SU-DHL-6 (cell line): ENCODE measurements at regions not wholly inside any gene's neighbourhood (a gene's known extent, or its start where the extent isn't known, plus 50 kb on each side); places are given as distances from the start of the nearest gene placed in this dataset.

ENCODE experiments used
- H2AFZ ChIP-seq: fragments of 200-600 bp; sonication (generic); 2 replicates; pipeline ENCODE4 v1.6.1; 2014; ENCODE audit warnings: low read depth, mild to moderate bottlenecking, moderate library complexity, mixed read lengths, antibody characterized with exemption, low read length; ENCODE audit not compliant: severe bottlenecking
- H3F3A ChIP-seq: fragments of 200-600 bp; shearing (Covaris generic); 2 replicates; pipeline ENCODE4 v1.6.0; 2016; ENCODE audit warnings: antibody characterized with exemption, mild to moderate bottlenecking; ENCODE audit not compliant: insufficient read depth
- H3K27ac ChIP-seq: fragments of 200-600 bp; sonication (generic); 2 replicates; pipeline ENCODE4 v1.5.1; 2016; ENCODE audit warnings: low read depth, mild to moderate bottlenecking, low read length, moderate library complexity, mixed read lengths
- H3K27me3 ChIP-seq: fragments of 200-600 bp; sonication (generic), shearing (Covaris generic); 2 replicates; pipeline ENCODE4 v1.6.0; 2014; ENCODE audit warnings: mild to moderate bottlenecking, low read length
- H3K36me3 ChIP-seq: fragments of 200-600 bp; sonication (generic); 2 replicates; pipeline ENCODE4 v1.6.1; 2014; ENCODE audit warnings: mild to moderate bottlenecking, low read length, mixed read lengths
- H3K4me2 ChIP-seq: fragments of 300-600, 200-600 bp; shearing (Covaris generic), sonication (generic); 2 replicates; pipeline ENCODE4 v1.6.0; 2014; ENCODE audit warnings: low read length, low read depth, mild to moderate bottlenecking; ENCODE audit not compliant: poor library complexity, severe bottlenecking
- H3K4me3 ChIP-seq: fragments of 200-600 bp; sonication (generic); 2 replicates; pipeline ENCODE4 v1.5.1; 2014; ENCODE audit warnings: antibody characterized with exemption, low read length, mild to moderate bottlenecking, mixed read lengths; ENCODE audit not compliant: insufficient read depth, poor library complexity, severe bottlenecking
- H3K79me2 ChIP-seq: fragments of 200-600 bp; sonication (generic); 2 replicates; pipeline ENCODE4 v1.6.1; 2014; ENCODE audit warnings: mild to moderate bottlenecking, low read length, moderate library complexity; ENCODE audit not compliant: insufficient read depth
- H3K9ac ChIP-seq: fragments of 200-600 bp; sonication (generic); 2 replicates; pipeline ENCODE4 v1.7.0; 2014; ENCODE audit warnings: mild to moderate bottlenecking, low read length
- H3K9me2 ChIP-seq: fragments of 200-600 bp; sonication (generic); replicated peaks from 2 replicates; pipeline ENCODE4 v1.6.1; 2014; ENCODE audit warnings: low read length; ENCODE audit not compliant: insufficient read depth
- H3K9me3 ChIP-seq: fragments of 200-600 bp; sonication (generic); 2 replicates; pipeline ENCODE4 v1.6.1; 2014; ENCODE audit warnings: low read length, mixed read lengths; ENCODE audit not compliant: insufficient read depth
- H4K20me1 ChIP-seq: fragments of 200-600 bp; sonication (generic); 2 replicates; pipeline ENCODE4 v1.6.1; 2014; ENCODE audit warnings: low read depth, mild to moderate bottlenecking, antibody characterized with exemption, low read length, moderate library complexity, mixed read lengths
- EZH2phosphoT487 ChIP-seq: fragments of 200-600 bp; sonication (generic), shearing (Covaris generic); conservative IDR thresholded peaks from 2 replicates; pipeline ENCODE4 v1.6.1; 2018; ENCODE audit warnings: mild to moderate bottlenecking, antibody characterized with exemption, low read length, moderate library complexity, mixed read lengths
- TF ChIP-seq, protein P1 (sequence below): fragments of 200-600 bp; sonication (generic); IDR thresholded peaks from one replicate; pipeline ENCODE4 v1.5.1; 2017; ENCODE audit warnings: antibody characterized with exemption, mild to moderate bottlenecking, low read length, moderate library complexity; ENCODE audit not compliant: insufficient read depth, poor library complexity, severe bottlenecking

DNA sequence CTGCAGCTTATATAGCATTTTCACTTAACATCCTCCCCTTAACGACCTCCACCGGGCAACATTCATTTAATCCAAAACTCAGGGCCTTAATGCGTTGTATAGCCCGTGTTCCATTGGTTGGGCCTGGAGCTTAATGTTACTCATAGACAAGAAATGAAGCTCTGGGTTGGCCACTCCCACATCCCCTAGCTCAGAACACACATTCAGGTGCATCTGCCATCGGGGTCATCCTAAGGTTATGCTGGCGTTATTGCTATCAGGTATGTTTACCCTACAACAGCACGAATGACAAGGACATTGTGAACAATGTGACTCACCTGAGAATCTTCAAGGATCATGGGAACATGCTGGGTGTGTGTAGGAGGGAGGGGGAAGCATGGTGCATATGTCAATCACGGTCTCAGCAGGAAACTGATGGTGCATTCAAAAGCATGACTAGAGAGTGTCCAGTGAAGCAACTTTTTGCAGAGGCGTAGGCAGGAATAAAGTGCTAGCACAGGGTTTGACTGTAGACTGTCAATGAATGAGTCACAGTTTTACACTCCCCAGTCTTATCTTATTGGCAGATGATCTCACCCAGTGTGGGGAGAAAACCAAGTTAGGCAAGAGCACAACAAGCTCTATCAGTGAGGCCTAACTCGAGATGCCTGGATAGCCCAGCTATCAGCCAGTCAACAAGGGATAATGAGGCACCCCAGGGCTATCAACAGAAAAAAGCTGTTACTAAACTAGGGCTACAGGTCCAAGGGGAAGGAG, 402.1 kb upstream of the MCTP2 start:
- H3F3A ChIP-seq = no peaks in the 10 kb centered on the region

DNA sequence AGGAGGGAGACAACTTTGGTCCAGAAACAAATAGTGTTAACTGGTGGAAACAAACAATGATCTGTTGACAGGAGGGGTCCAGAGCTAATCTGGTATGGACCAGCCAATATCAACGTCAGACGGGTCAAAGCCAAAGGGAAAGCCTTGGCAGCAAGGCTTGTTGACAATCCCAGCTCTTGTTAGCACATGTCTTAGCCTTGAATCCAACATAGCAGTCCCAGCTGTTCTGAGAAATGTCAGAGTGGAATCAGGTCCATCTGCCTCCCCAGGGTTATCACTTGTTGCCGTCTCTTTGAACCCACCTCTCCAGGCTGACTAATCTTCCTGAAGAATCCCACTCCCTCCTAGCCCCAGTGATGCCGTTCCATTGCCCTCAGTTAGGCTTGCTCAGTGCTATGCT, 404.6 kb upstream of the MCTP2 start:
- Histone ChIP-seq H3K4me3 (no peak overlapping the region), H3K9me3 (no peaks in the 10 kb centered on the region), H3K9me2 (no peaks in the 10 kb centered on the region), H2AFZ (no peak overlapping the region), H3K4me2 (no peak overlapping the region), H4K20me1 (no peaks in the 10 kb centered on the region), H3K79me2 (no peaks in the 10 kb centered on the region), H3K27ac (no peak overlapping the region), H3K36me3 (no peaks in the 10 kb centered on the region), H3K9ac (no peak overlapping the region), H3F3A (no peaks in the 10 kb centered on the region), H3K27me3 (no peaks in the 10 kb centered on the region)
- TF ChIP-seq, protein P1, sequence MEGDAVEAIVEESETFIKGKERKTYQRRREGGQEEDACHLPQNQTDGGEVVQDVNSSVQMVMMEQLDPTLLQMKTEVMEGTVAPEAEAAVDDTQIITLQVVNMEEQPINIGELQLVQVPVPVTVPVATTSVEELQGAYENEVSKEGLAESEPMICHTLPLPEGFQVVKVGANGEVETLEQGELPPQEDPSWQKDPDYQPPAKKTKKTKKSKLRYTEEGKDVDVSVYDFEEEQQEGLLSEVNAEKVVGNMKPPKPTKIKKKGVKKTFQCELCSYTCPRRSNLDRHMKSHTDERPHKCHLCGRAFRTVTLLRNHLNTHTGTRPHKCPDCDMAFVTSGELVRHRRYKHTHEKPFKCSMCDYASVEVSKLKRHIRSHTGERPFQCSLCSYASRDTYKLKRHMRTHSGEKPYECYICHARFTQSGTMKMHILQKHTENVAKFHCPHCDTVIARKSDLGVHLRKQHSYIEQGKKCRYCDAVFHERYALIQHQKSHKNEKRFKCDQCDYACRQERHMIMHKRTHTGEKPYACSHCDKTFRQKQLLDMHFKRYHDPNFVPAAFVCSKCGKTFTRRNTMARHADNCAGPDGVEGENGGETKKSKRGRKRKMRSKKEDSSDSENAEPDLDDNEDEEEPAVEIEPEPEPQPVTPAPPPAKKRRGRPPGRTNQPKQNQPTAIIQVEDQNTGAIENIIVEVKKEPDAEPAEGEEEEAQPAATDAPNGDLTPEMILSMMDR = no peak
- no peak for TF ChIP-seq EZH2phosphoT487

More for the DNA sequence above, 402.1 kb upstream of the MCTP2 start:
- Histone ChIP-seq H3K27me3 (no peaks in the 10 kb centered on the region), H3K9me3 (no peaks in the 10 kb centered on the region), H3K36me3 (no peaks in the 10 kb centered on the region), H3K4me3 (no peak overlapping the region), H3K27ac (no peak overlapping the region), H4K20me1 (no peaks in the 10 kb centered on the region), H3K9ac (no peak overlapping the region), H3K4me2 (no peak overlapping the region), H2AFZ (no peak overlapping the region), H3K79me2 (no peaks in the 10 kb centered on the region), H3K9me2 (no peaks in the 10 kb centered on the region)
- TF ChIP-seq, protein P1 = no peak

DNA sequence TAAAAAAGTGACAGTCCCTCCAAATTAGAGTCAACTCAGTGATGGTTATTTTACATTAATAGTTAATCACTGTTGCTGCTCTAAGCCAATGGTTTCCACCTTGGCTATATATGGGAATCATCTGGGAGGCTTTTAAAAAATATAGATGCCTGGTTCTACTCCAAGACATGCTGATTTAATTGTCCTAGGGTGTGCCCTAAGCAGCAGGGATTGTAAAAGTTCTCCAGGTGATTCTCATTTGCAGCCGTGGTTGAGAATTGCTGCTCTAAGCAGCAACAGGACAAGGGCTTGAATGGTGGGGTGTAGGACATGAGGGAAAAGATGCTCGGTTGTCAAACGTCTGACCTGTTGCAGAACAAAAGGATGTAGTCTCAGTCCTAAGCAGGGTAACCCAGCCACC, 405.1 kb upstream of the MCTP2 start:
- H3F3A ChIP-seq = no peaks in the 10 kb centered on the region
- H3K9me2 ChIP-seq = no peaks in the 10 kb centered on the region
- no peaks in the 10 kb centered on the region for H3K9me3 ChIP-seq
- H3K9ac ChIP-seq = no peak overlapping the region
- TF ChIP-seq EZH2phosphoT487 = no peak
- H4K20me1 ChIP-seq = no peaks in the 10 kb centered on the region
- no peak overlapping the region for H3K4me2 ChIP-seq
- H3K4me3 ChIP-seq = no peak overlapping the region
- no peak overlapping the region for H3K27ac ChIP-seq
- no peak overlapping the region for H2AFZ ChIP-seq
- H3K36me3 ChIP-seq = no peaks in the 10 kb centered on the region
- no peaks in the 10 kb centered on the region for H3K27me3 ChIP-seq
- no peaks in the 10 kb centered on the region for H3K79me2 ChIP-seq

DNA sequence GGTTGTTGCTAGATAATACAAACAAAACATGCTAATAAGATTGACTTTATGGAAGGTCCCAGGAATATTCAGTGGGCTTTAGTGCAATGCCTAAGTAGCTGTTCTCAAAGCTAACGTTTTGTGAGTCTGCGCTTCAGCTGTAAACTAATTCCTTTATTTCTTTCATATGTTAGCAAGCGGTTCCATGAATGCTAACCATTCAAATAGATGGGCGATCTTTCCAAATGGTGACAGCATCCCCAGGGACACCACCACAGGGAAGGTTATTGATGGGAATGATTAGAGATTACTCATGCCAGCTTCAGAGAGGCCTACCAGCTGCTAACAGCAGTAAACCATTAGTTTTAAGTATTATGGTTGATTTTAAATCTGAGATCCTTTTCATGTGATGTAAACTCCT, 405.7 kb upstream of the MCTP2 start:
- H3K4me3 ChIP-seq = no peak overlapping the region
- H3K27ac ChIP-seq = no peak overlapping the region
- no peak overlapping the region for H2AFZ ChIP-seq
- no peak for TF ChIP-seq EZH2phosphoT487
- TF ChIP-seq, protein P1 = no peak
- no peaks in the 10 kb centered on the region for H4K20me1 ChIP-seq
- no peaks in the 10 kb centered on the region for H3K79me2 ChIP-seq
- H3K9me2 ChIP-seq = no peaks in the 10 kb centered on the region
- no peaks in the 10 kb centered on the region for H3F3A ChIP-seq
- H3K36me3 ChIP-seq = no peaks in the 10 kb centered on the region
- no peak overlapping the region for H3K9ac ChIP-seq
- no peak overlapping the region for H3K4me2 ChIP-seq
- no peaks in the 10 kb centered on the region for H3K27me3 ChIP-seq
- no peaks in the 10 kb centered on the region for H3K9me3 ChIP-seq
